ENCODE measurements at regions not wholly inside any gene's neighbourhood (a gene's known extent, or its start where the extent isn't known, plus 50 kb on each side); places are given as distances from the start of the nearest gene placed in this dataset.

DNA sequence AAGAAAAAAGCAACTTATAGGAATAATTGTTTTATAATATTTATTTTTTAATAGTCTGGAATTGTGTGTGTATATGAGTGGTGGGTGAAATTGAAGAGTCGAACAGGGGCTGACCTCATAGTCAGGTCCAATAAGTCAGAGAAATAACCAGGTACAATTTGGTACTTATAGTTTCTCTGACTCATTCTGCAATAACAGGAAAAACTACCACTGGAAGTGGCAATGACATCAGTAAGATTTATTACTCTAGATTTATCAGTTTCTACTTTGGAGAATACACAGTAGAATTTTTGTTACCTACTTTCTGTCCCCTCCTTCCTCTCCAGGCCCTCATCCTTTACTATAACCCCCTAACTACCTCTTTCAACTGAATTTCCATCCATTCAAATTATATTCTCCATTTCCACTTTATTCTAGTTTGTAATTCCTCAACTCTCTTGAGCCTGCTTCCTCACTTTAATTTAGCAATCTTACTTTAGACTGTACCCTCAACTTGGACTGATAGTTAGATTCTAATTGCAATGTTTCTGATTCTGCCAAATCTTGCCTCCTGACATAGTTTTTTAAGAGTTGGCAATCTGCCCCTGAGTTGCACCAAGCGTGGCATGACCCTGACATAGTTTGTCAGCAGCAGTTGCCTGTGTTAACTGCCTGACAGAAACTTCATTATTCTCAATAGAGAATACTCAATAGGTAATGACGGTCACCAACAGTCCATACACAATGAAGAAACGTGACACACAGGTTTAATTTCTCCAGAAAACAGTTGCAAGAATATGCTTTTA lies 475.3 kb upstream of the RIOK2 start:
- Histone ChIP-seq H3K4me1 (ENCODE audit: insufficient read depth, low read length, severe bottlenecking) (no peaks in the 10 kb centered on the region), H3K27me3 (ENCODE audit: insufficient read depth, low read length) (no peaks in the 10 kb centered on the region), H4K20me1 (ENCODE audit: insufficient read depth, low read length) (no peaks in the 10 kb centered on the region), H2AFZ (ENCODE audit: low read length) (no peak overlapping the region), H3K4me2 (ENCODE audit: low read length) (no peak overlapping the region), H3F3A (ENCODE audit: insufficient read depth, low read length) (no peaks in the 10 kb centered on the region), H3K9me2 (ENCODE audit: low read depth, low read length) (no peaks in the 10 kb centered on the region), H3K27ac (ENCODE audit: low read depth, low read length, poor library complexity, severe bottlenecking) (no peak overlapping the region), H3K9me3 (ENCODE audit: low read length) (no peaks in the 10 kb centered on the region), H3K79me2 (ENCODE audit: insufficient read depth, low read length) (no peaks in the 10 kb centered on the region), H3K9ac (ENCODE audit: low read length) (no peak overlapping the region), H3K36me3 (ENCODE audit: insufficient read depth, low read length) (no peaks in the 10 kb centered on the region), H3K4me3 (ENCODE audit: low read depth, low read length, poor library complexity, severe bottlenecking) (no peak overlapping the region)
- TF ChIP-seq EZH2 (IDR thresholded peaks at IDR 0.05; ENCODE audit: borderline replicate concordance, low read length) = no peak
- TF ChIP-seq, protein P1, sequence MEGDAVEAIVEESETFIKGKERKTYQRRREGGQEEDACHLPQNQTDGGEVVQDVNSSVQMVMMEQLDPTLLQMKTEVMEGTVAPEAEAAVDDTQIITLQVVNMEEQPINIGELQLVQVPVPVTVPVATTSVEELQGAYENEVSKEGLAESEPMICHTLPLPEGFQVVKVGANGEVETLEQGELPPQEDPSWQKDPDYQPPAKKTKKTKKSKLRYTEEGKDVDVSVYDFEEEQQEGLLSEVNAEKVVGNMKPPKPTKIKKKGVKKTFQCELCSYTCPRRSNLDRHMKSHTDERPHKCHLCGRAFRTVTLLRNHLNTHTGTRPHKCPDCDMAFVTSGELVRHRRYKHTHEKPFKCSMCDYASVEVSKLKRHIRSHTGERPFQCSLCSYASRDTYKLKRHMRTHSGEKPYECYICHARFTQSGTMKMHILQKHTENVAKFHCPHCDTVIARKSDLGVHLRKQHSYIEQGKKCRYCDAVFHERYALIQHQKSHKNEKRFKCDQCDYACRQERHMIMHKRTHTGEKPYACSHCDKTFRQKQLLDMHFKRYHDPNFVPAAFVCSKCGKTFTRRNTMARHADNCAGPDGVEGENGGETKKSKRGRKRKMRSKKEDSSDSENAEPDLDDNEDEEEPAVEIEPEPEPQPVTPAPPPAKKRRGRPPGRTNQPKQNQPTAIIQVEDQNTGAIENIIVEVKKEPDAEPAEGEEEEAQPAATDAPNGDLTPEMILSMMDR (IDR thresholded peaks at IDR 0.05; ENCODE audit: low read length) = no peak

DNA sequence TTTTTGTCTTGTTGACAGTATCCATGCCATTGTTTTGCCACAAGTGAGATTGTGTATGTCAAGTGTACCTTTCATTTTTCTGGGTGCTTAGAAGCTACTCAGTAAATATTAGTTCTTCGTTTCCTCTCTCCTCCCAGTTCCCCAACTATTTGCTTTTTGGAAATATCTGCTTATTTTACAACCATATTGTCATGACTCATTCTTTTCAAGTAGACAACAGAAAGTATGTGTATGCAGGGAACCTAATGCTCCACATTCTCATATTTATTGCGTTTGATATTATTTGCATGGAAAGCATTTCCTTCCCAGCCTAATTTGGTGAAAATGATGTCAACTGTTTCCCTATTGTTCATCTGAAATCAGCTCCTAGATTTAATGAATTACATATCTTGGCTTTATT lies 483.7 kb upstream of the RIOK2 start:
- Histone ChIP-seq H2AFZ (ENCODE audit: low read length) (no peak overlapping the region), H3K27ac (ENCODE audit: low read depth, low read length, poor library complexity, severe bottlenecking) (no peak overlapping the region), H3K27me3 (ENCODE audit: insufficient read depth, low read length) (no peaks in the 10 kb centered on the region), H4K20me1 (ENCODE audit: insufficient read depth, low read length) (no peaks in the 10 kb centered on the region), H3K4me2 (ENCODE audit: low read length) (no peak overlapping the region), H3K79me2 (ENCODE audit: insufficient read depth, low read length) (no peaks in the 10 kb centered on the region), H3K4me3 (ENCODE audit: low read depth, low read length, poor library complexity, severe bottlenecking) (no peak overlapping the region), H3K4me1 (ENCODE audit: insufficient read depth, low read length, severe bottlenecking) (no peaks in the 10 kb centered on the region), H3K36me3 (ENCODE audit: insufficient read depth, low read length) (no peaks in the 10 kb centered on the region), H3K9ac (ENCODE audit: low read length) (no peak overlapping the region), H3K9me2 (ENCODE audit: low read depth, low read length) (no peaks in the 10 kb centered on the region), H3F3A (ENCODE audit: insufficient read depth, low read length) (no peaks in the 10 kb centered on the region), H3K9me3 (ENCODE audit: low read length) (no peaks in the 10 kb centered on the region)
- no peak for TF ChIP-seq EZH2 (IDR thresholded peaks at IDR 0.05; ENCODE audit: borderline replicate concordance, low read length)
- TF ChIP-seq, protein P1 (IDR thresholded peaks at IDR 0.05; ENCODE audit: low read length) = no peak

DNA sequence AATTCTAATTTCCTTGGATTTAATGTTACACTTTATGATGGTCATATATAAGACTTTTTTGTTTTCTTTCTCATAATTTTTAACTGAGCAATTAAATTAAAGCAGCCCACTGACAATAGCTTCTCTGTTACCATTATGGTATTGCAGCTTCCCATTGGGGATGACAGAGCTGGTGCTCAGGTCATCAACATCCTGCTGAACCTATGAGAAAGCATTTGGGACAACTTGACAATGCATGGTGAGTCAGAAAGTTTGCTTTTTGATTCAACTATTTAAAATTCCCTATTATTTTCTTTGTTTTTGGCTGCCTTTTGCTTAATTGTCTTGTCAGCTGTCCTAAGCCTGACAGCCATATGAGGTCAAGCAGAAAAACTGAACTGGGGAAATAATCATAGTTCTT lies 487.4 kb upstream of the RIOK2 start:
- Histone ChIP-seq H3K27me3 (ENCODE audit: insufficient read depth, low read length) (no peaks in the 10 kb centered on the region), H3F3A (ENCODE audit: insufficient read depth, low read length) (no peaks in the 10 kb centered on the region)
- TF ChIP-seq, protein P1 (IDR thresholded peaks at IDR 0.05; ENCODE audit: low read length) = no peak
- no peak for TF ChIP-seq EZH2 (IDR thresholded peaks at IDR 0.05; ENCODE audit: borderline replicate concordance, low read length)

More for the DNA sequence above, 487.4 kb upstream of the RIOK2 start:
- Histone ChIP-seq H3K9ac (ENCODE audit: low read length) (no peak overlapping the region), H3K36me3 (ENCODE audit: insufficient read depth, low read length) (no peaks in the 10 kb centered on the region), H3K79me2 (ENCODE audit: insufficient read depth, low read length) (no peaks in the 10 kb centered on the region), H3K9me3 (ENCODE audit: low read length) (no peaks in the 10 kb centered on the region), H3K9me2 (ENCODE audit: low read depth, low read length) (no peaks in the 10 kb centered on the region), H3K4me3 (ENCODE audit: low read depth, low read length, poor library complexity, severe bottlenecking) (no peak overlapping the region), H3K27ac (ENCODE audit: low read depth, low read length, poor library complexity, severe bottlenecking) (no peak overlapping the region), H2AFZ (ENCODE audit: low read length) (no peak overlapping the region), H3K4me1 (ENCODE audit: insufficient read depth, low read length, severe bottlenecking) (no peaks in the 10 kb centered on the region), H3K4me2 (ENCODE audit: low read length) (no peak overlapping the region), H4K20me1 (ENCODE audit: insufficient read depth, low read length) (no peaks in the 10 kb centered on the region)

Measured in OCI-LY1 (cell line).